ENCODE measurements at regions not wholly inside any gene's neighbourhood (a gene's known extent, or its start where the extent isn't known, plus 50 kb on each side); places are given as distances from the start of the nearest gene placed in this dataset.

DNA sequence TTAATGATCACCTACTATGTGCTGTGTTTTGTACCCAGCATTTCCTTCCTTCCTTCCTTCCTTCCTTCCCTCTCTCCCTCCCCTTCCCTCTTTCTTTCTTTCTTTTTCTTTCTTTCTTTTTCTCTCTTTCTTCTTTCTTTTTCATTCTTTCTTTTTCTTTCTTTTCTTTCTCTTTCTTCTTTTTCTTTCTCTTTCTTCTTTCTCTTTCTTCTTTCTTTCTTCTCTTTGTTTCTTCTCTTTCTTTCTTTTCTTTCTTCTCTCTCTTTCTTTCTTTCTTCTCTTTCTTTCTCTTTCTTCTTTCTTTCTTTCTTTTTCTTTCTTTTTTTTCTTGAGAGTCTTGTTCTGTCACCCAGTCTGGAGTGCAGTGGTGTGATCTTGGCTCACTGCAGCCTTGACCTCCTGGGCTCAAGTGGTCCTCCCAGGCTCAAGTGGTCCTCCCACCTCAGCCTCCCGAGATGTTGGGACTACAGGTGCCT lies 165.7 kb upstream of the MVB12B start:
- TF ChIP-seq POLR2AphosphoS5 (IDR thresholded peaks at IDR 0.05; ENCODE audit: low read depth, low read length) = no peak
- TF ChIP-seq FOXP2 (optimal IDR thresholded peaks at IDR 0.05; ENCODE audit: borderline replicate concordance, extremely low read depth, extremely low read length, insufficient read depth) = no peak
- TF ChIP-seq, protein P1, sequence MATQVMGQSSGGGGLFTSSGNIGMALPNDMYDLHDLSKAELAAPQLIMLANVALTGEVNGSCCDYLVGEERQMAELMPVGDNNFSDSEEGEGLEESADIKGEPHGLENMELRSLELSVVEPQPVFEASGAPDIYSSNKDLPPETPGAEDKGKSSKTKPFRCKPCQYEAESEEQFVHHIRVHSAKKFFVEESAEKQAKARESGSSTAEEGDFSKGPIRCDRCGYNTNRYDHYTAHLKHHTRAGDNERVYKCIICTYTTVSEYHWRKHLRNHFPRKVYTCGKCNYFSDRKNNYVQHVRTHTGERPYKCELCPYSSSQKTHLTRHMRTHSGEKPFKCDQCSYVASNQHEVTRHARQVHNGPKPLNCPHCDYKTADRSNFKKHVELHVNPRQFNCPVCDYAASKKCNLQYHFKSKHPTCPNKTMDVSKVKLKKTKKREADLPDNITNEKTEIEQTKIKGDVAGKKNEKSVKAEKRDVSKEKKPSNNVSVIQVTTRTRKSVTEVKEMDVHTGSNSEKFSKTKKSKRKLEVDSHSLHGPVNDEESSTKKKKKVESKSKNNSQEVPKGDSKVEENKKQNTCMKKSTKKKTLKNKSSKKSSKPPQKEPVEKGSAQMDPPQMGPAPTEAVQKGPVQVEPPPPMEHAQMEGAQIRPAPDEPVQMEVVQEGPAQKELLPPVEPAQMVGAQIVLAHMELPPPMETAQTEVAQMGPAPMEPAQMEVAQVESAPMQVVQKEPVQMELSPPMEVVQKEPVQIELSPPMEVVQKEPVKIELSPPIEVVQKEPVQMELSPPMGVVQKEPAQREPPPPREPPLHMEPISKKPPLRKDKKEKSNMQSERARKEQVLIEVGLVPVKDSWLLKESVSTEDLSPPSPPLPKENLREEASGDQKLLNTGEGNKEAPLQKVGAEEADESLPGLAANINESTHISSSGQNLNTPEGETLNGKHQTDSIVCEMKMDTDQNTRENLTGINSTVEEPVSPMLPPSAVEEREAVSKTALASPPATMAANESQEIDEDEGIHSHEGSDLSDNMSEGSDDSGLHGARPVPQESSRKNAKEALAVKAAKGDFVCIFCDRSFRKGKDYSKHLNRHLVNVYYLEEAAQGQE (IDR thresholded peaks at IDR 0.05; ENCODE audit: insufficient read depth in 1 of 2, low read depth in 2 of 2, low read length in 2 of 2) = no peak
- no peak for TF ChIP-seq TAF1 (IDR thresholded peaks at IDR 0.05; ENCODE audit: borderline replicate concordance, insufficient read depth, low read length)
- no peak for TF ChIP-seq SIN3A (IDR thresholded peaks at IDR 0.05; ENCODE audit: borderline replicate concordance, insufficient read depth, low read length)

All from PFSK-1 (cell line).